ENCODE measurements at regions not wholly inside any gene's neighbourhood (a gene's known extent, or its start where the extent isn't known, plus 50 kb on each side); places are given as distances from the start of the nearest gene placed in this dataset.
"Not testable (repeated sequence)": the region's sequence is repeated elsewhere in the genome, so short reads cannot be mapped to it uniquely, and the experiment has no call there.

GRCh38 chr15:55094136-55094535 lies 102.6 kb downstream of the RSL24D1 start:
- H3K36me3 ChIP-seq = no peaks in the 10 kb centered on the region
- no peaks in the 10 kb centered on the region for H3K4me1 ChIP-seq (ENCODE audit: control insufficient read depth in 1 of 2, low read depth in 2 of 2)
- DNase-seq (ENCODE audit: low spot score) (no peak), ATAC-seq (ENCODE audit: insufficient number of reproducible peaks, low FRiP score, low read depth) (no peak)
- no peak for TF ChIP-seq CTCF (IDR thresholded peaks at IDR 0.05)
- H3K4me3 ChIP-seq = no peak overlapping the region
- no peak overlapping the region for H3K27ac ChIP-seq
- no peaks in the 10 kb centered on the region for H3K9me3 ChIP-seq
- no peaks in the 10 kb centered on the region for H3K27me3 ChIP-seq (replicated peaks; ENCODE audit: insufficient read depth)

- H3K4me3 ChIP-seq = no peak overlapping the region
- no peak for DNase-seq (ENCODE audit: low spot score)
- no peaks in the 10 kb centered on the region for H3K9me3 ChIP-seq
- no peak for ATAC-seq (ENCODE audit: insufficient number of reproducible peaks, low FRiP score, low read depth)
- no peaks in the 10 kb centered on the region for H3K36me3 ChIP-seq
- H3K4me1 ChIP-seq (ENCODE audit: control insufficient read depth in 1 of 2, low read depth in 2 of 2) = no peaks in the 10 kb centered on the region
- TF ChIP-seq CTCF (IDR thresholded peaks at IDR 0.05) = no peak
- H3K27me3 ChIP-seq (replicated peaks; ENCODE audit: insufficient read depth) = no peaks in the 10 kb centered on the region
- no peak overlapping the region for H3K27ac ChIP-seq
These were observed 108.5 kb downstream of the RSL24D1 start for GRCh38 chr15:55088207-55088606.

GRCh38 chr15:55084673-55085072 lies 112.1 kb downstream of the RSL24D1 start:
- no peak overlapping the region for H3K4me3 ChIP-seq
- H3K27ac ChIP-seq = no peak overlapping the region
- H3K36me3 ChIP-seq = no peaks in the 10 kb centered on the region
- H3K9me3 ChIP-seq = no peaks in the 10 kb centered on the region
- ATAC-seq (ENCODE audit: insufficient number of reproducible peaks, low FRiP score, low read depth) (no peak), DNase-seq (ENCODE audit: low spot score) (no peak)
- no peaks in the 10 kb centered on the region for H3K27me3 ChIP-seq (replicated peaks; ENCODE audit: insufficient read depth)
- no peaks in the 10 kb centered on the region for H3K4me1 ChIP-seq (ENCODE audit: control insufficient read depth in 1 of 2, low read depth in 2 of 2)
- no peak for TF ChIP-seq CTCF (IDR thresholded peaks at IDR 0.05)

GRCh38 chr15:55084216-55084615 lies 112.5 kb downstream of the RSL24D1 start:
- no peak overlapping the region for H3K4me3 ChIP-seq
- no peak overlapping the region for H3K27ac ChIP-seq
- H3K27me3 ChIP-seq (replicated peaks; ENCODE audit: insufficient read depth) = no peaks in the 10 kb centered on the region
- ATAC-seq (ENCODE audit: insufficient number of reproducible peaks, low FRiP score, low read depth) (no peak), DNase-seq (ENCODE audit: low spot score) (no peak)
- H3K9me3 ChIP-seq = no peaks in the 10 kb centered on the region
- no peaks in the 10 kb centered on the region for H3K36me3 ChIP-seq
- TF ChIP-seq CTCF (IDR thresholded peaks at IDR 0.05) = no peak
- H3K4me1 ChIP-seq (ENCODE audit: control insufficient read depth in 1 of 2, low read depth in 2 of 2) = no peaks in the 10 kb centered on the region

GRCh38 chr15:55077052-55077451 lies 119.7 kb downstream of the RSL24D1 start:
- not testable (repeated sequence) for ATAC-seq (ENCODE audit: insufficient number of reproducible peaks, low FRiP score, low read depth); H3K9me3 ChIP-seq; H3K36me3 ChIP-seq; H3K27me3 ChIP-seq (replicated peaks; ENCODE audit: insufficient read depth); H3K4me1 ChIP-seq (ENCODE audit: control insufficient read depth in 1 of 2, low read depth in 2 of 2); H3K27ac ChIP-seq; DNase-seq (ENCODE audit: low spot score); H3K4me3 ChIP-seq

- ATAC-seq (ENCODE audit: insufficient number of reproducible peaks, low FRiP score, low read depth) = no peak
- no peak overlapping the region for H3K4me3 ChIP-seq
- no peaks in the 10 kb centered on the region for H3K9me3 ChIP-seq
- no peaks in the 10 kb centered on the region for H3K36me3 ChIP-seq
- H3K27ac ChIP-seq = no peak overlapping the region
- DNase-seq (ENCODE audit: low spot score) = no peak
- no peaks in the 10 kb centered on the region for H3K27me3 ChIP-seq (replicated peaks; ENCODE audit: insufficient read depth)
- peaks cover 7 to 10% of the 10 kb centered on the region in 2 donors for H3K4me1 ChIP-seq (ENCODE audit: control insufficient read depth in 1 of 2, low read depth in 2 of 2)
- TF ChIP-seq CTCF (IDR thresholded peaks at IDR 0.05) = no peak
These were observed 122.3 kb downstream of the RSL24D1 start for GRCh38 chr15:55074431-55074830.

GRCh38 chr15:55063970-55064369 lies 132.8 kb downstream of the RSL24D1 start:
- not testable (repeated sequence) for H3K9me3 ChIP-seq; H3K27ac ChIP-seq; H3K4me3 ChIP-seq; DNase-seq (ENCODE audit: low spot score); H3K4me1 ChIP-seq (ENCODE audit: control insufficient read depth in 1 of 2, low read depth in 2 of 2); H3K36me3 ChIP-seq; H3K27me3 ChIP-seq (replicated peaks; ENCODE audit: insufficient read depth); ATAC-seq (ENCODE audit: insufficient number of reproducible peaks, low FRiP score, low read depth)

Measured in thoracic aorta (tissue), 2 donors.